CD14-positive monocyte (primary cell): ENCODE measurements at regions not wholly inside any gene's neighbourhood (a gene's known extent, or its start where the extent isn't known, plus 50 kb on each side); places are given as distances from the start of the nearest gene placed in this dataset.

Experiments
- DNase-seq, 3 donors: peaks; one replicate each; pipeline ENCODE4 v3.0.0-alpha.2; 2011 to 2022
- H2AFZ ChIP-seq: 2 replicates; pipeline ENCODE4 v1.6.0; 2012; ENCODE audit warnings: mild to moderate bottlenecking, low read depth, low read length, inconsistent platforms; ENCODE audit not compliant: insufficient read depth, poor library complexity, severe bottlenecking
- H3K27ac ChIP-seq, 2 donors: 1 replicate in 1 of 2; 2 replicates in 1 of 2; pipeline ENCODE4 v1.5.1; 2012 to 2013; ENCODE audit warnings: low read length in 2 of 2, control low read depth in 1 of 2, inconsistent platforms in 1 of 2, low read depth in 1 of 2, mild to moderate bottlenecking in 1 of 2
- H3K27me3 ChIP-seq, 2 donors: one replicate each; pipeline versions ENCODE4 v1.6.0 to v1.6.1; 2011 to 2013; ENCODE audit warnings: low read length in 2 of 2; ENCODE audit not compliant: control insufficient read depth in 2 of 2, insufficient read depth in 2 of 2
- H3K36me3 ChIP-seq, 2 donors: replicated peaks in 1 of 2; 1 replicate in 1 of 2; 2 replicates in 1 of 2; pipeline versions ENCODE4 v1.5.1 to v1.6.1; 2012 to 2013; ENCODE audit warnings: low read length in 2 of 2, control low read depth in 1 of 2, inconsistent platforms in 1 of 2, mild to moderate bottlenecking in 1 of 2; ENCODE audit not compliant: insufficient read depth in 2 of 2, control insufficient read depth in 1 of 2
- H3K4me1 ChIP-seq, 2 donors: 1 replicate in 1 of 2; 2 replicates in 1 of 2; pipeline versions ENCODE4 v1.5.1 to v1.6.1; 2012 to 2013; ENCODE audit warnings: low read length in 2 of 2, control low read depth in 1 of 2, inconsistent platforms in 1 of 2, mild to moderate bottlenecking in 1 of 2, moderate library complexity in 1 of 2; ENCODE audit not compliant: insufficient read depth in 2 of 2, control insufficient read depth in 1 of 2
- H3K4me2 ChIP-seq: replicated peaks from 2 replicates; pipeline ENCODE3; 2012; ENCODE audit warnings: low read length, moderate library complexity, mild to moderate bottlenecking; ENCODE audit not compliant: poor library complexity, severe bottlenecking; ENCODE audit errors: extremely low read depth
- H3K4me3 ChIP-seq, 3 experiments: fragments of 200-600 bp in 1 of 3; sonication (generic) in 1 of 3; replicated peaks in 1 of 3; 1 replicate in 2 of 3; 2 replicates in 1 of 3; pipeline ENCODE4 v1.5.1; 2011 to 2013; ENCODE audit warnings: low read length in 3 of 3, mild to moderate bottlenecking in 3 of 3, control low read depth in 2 of 3, low read depth in 2 of 3, inconsistent platforms in 1 of 3, moderate library complexity in 1 of 3
- H3K79me2 ChIP-seq: 2 replicates; pipeline ENCODE4 v1.6.0; 2012; ENCODE audit warnings: mild to moderate bottlenecking, control low read depth, inconsistent platforms, low read length, moderate library complexity; ENCODE audit not compliant: insufficient read depth
- H3K9ac ChIP-seq: 2 replicates; pipeline ENCODE4 v1.6.0; 2017; ENCODE audit warnings: low read length, mild to moderate bottlenecking; ENCODE audit not compliant: insufficient read depth, poor library complexity, severe bottlenecking
- H3K9me3 ChIP-seq, 2 donors: replicated peaks in 1 of 2; 1 replicate in 1 of 2; 2 replicates in 1 of 2; pipeline versions ENCODE4 v1.5.1 to v1.6.1; 2012 to 2013; ENCODE audit warnings: low read length in 2 of 2, control low read depth in 1 of 2; ENCODE audit not compliant: control insufficient read depth in 1 of 2, insufficient read depth in 1 of 2
- H4K20me1 ChIP-seq: 2 replicates; pipeline ENCODE4 v1.6.0; 2012; ENCODE audit warnings: mild to moderate bottlenecking, low read length, control low read depth, moderate library complexity; ENCODE audit not compliant: insufficient read depth
- H3K27ac Mint-ChIP-seq, 7 donors: one replicate each; pipeline ENCODE4 v1.8.0; 2020; ENCODE audit warnings: mild to moderate bottlenecking in 7 of 7, mixed read lengths in 7 of 7, moderate library complexity in 6 of 7, inconsistent platforms in 2 of 7
- H3K27me3 Mint-ChIP-seq, 3 donors: one replicate each; pipeline ENCODE4 v1.8.0; 2021 to 2022; ENCODE audit warnings: low read depth in 3 of 3, mild to moderate bottlenecking in 3 of 3, mixed read lengths in 3 of 3, moderate library complexity in 3 of 3, inconsistent platforms in 1 of 3
- H3K36me3 Mint-ChIP-seq, 2 donors: one replicate each; pipeline ENCODE4 v1.8.0; 2020; ENCODE audit warnings: mixed read lengths in 2 of 2, inconsistent platforms in 1 of 2, mild to moderate bottlenecking in 1 of 2
- H3K4me1 Mint-ChIP-seq: one replicate; pipeline ENCODE4 v1.8.0; 2020; ENCODE audit warnings: mild to moderate bottlenecking, mixed read lengths
- H3K4me3 Mint-ChIP-seq, 2 donors: one replicate each; pipeline ENCODE4 v1.8.0; 2020; ENCODE audit warnings: mild to moderate bottlenecking in 2 of 2, mixed read lengths in 2 of 2, moderate library complexity in 1 of 2
- H3K9me3 Mint-ChIP-seq, 7 donors: one replicate each; pipeline ENCODE4 v1.8.0; 2020 to 2022; ENCODE audit warnings: mixed read lengths in 7 of 7, mild to moderate bottlenecking in 6 of 7, moderate library complexity in 6 of 7, inconsistent platforms in 2 of 7
- CTCF ChIP-seq: fragments of 200-600 bp; IDR thresholded peaks from one replicate; pipeline ENCODE4 v1.8.0; 2022; ENCODE audit warnings: antibody characterized with exemption, mild to moderate bottlenecking
- WGBS: methylation state at CpG from one replicate; pipeline ENCODE4 v1.1.5; 2013; ENCODE audit warnings: missing lambda C conversion rate; ENCODE audit not compliant: insufficient coverage; 5-methylcytosine and 5-hydroxymethylcytosine counted together
- intact Hi-C, 2 donors: fragments of 100-400 bp; cut with micrococcal nuclease; formaldehyde crosslinking; loops; one replicate each; pipeline versions ENCODE4 v1.15.0 to v1.15.1; 2023

GRCh38 chr2:219697811-219698747 lies 70.6 kb downstream of the SLC4A3 start:
- no peak for TF ChIP-seq CTCF
- H3K4me2 ChIP-seq = no peak overlapping the region
- no peaks in the 10 kb centered on the region for H3K4me1 ChIP-seq
- H3K9me3 ChIP-seq = no peaks in the 10 kb centered on the region
- WGBS = 82% methylated on average over 8 of the region's 12 CpGs
- peak overlapping the region in 1 of 7 donors; percentile 70 for H3K27ac Mint-ChIP-seq
- intact Hi-C loops = no loop called here
- H3K27me3 Mint-ChIP-seq = peaks cover 5 to 15% (median 8%) of the 10 kb centered on the region in 3 donors
- no peaks in the 10 kb centered on the region for H3K79me2 ChIP-seq
- H3K9ac ChIP-seq = no peak overlapping the region
- H3K36me3 Mint-ChIP-seq = no peaks in the 10 kb centered on the region
- no peak for DNase-seq
- H3K4me3 Mint-ChIP-seq = peak overlapping the region in 1 of 2 donors; percentile 32
- no peak overlapping the region for H2AFZ ChIP-seq
- H4K20me1 ChIP-seq = no peaks in the 10 kb centered on the region
- H3K27me3 ChIP-seq = peaks cover 0 to 13% of the 10 kb centered on the region in 2 donors
- peaks cover 0 to 4% (median 0%) of the 10 kb centered on the region in 7 donors for H3K9me3 Mint-ChIP-seq
- no peak overlapping the region for H3K27ac ChIP-seq
- no peaks in the 10 kb centered on the region for H3K36me3 ChIP-seq
- no peak overlapping the region for H3K4me3 ChIP-seq
- H3K4me1 Mint-ChIP-seq = no peaks in the 10 kb centered on the region

GRCh38 chr2:219698748-219699439 lies 71.5 kb downstream of the SLC4A3 start:
- no peak overlapping the region for H3K4me2 ChIP-seq
- H3K4me3 Mint-ChIP-seq = no peak overlapping the region
- H3K79me2 ChIP-seq = no peaks in the 10 kb centered on the region

More at GRCh38 chr2:219698748-219699439, 71.5 kb downstream of the SLC4A3 start:
- Mint-ChIP-seq H3K9me3 (no peaks in the 10 kb centered on the region), H3K27ac (no peak overlapping the region), H3K36me3 (no peaks in the 10 kb centered on the region), H3K27me3 (peaks cover 6 to 13% (median 8%) of the 10 kb centered on the region in 3 donors), H3K4me1 (no peaks in the 10 kb centered on the region)
- Histone ChIP-seq H3K27ac (no peak overlapping the region), H3K9me3 (no peaks in the 10 kb centered on the region), H3K4me3 (no peak overlapping the region), H3K4me1 (no peaks in the 10 kb centered on the region), H3K36me3 (no peaks in the 10 kb centered on the region), H4K20me1 (no peaks in the 10 kb centered on the region), H3K27me3 (peaks cover 0 to 13% of the 10 kb centered on the region in 2 donors), H3K9ac (no peak overlapping the region), H2AFZ (no peak overlapping the region)
- intact Hi-C loops = no loop called here
- TF ChIP-seq CTCF = no peak
- no peak for DNase-seq
- 91% methylated on average over 6 of the region's 15 CpGs for WGBS
